ENCODE measurements at regions not wholly inside any gene's neighbourhood (a gene's known extent, or its start where the extent isn't known, plus 50 kb on each side); places are given as distances from the start of the nearest gene placed in this dataset.

DNA sequence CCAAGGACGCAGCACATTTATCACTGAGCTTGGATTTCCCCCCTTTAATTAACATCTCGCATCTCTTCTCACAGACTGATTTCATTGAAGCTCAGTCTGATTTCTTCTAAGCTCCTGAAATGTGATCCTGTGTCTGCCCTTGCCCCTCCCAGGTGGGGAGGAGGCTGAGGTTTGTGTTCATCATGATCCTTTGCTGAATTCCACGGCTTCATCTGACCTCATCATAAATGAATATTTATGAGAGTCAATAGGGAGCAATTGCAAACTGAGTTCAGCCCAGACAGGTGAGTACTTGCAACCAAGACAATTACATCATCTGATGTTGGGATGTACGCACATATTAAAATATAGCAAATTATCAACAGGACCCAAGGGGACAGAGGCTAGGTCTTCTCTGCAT, 72.4 kb downstream of the MAP1LC3B2 start:
- no peak overlapping the region for H3K4me3 ChIP-seq (ENCODE audit: low read depth, low read length)
- TF ChIP-seq, protein P1, sequence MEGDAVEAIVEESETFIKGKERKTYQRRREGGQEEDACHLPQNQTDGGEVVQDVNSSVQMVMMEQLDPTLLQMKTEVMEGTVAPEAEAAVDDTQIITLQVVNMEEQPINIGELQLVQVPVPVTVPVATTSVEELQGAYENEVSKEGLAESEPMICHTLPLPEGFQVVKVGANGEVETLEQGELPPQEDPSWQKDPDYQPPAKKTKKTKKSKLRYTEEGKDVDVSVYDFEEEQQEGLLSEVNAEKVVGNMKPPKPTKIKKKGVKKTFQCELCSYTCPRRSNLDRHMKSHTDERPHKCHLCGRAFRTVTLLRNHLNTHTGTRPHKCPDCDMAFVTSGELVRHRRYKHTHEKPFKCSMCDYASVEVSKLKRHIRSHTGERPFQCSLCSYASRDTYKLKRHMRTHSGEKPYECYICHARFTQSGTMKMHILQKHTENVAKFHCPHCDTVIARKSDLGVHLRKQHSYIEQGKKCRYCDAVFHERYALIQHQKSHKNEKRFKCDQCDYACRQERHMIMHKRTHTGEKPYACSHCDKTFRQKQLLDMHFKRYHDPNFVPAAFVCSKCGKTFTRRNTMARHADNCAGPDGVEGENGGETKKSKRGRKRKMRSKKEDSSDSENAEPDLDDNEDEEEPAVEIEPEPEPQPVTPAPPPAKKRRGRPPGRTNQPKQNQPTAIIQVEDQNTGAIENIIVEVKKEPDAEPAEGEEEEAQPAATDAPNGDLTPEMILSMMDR (IDR thresholded peaks at IDR 0.05; ENCODE audit: low read depth, low read length): no peak

DNA sequence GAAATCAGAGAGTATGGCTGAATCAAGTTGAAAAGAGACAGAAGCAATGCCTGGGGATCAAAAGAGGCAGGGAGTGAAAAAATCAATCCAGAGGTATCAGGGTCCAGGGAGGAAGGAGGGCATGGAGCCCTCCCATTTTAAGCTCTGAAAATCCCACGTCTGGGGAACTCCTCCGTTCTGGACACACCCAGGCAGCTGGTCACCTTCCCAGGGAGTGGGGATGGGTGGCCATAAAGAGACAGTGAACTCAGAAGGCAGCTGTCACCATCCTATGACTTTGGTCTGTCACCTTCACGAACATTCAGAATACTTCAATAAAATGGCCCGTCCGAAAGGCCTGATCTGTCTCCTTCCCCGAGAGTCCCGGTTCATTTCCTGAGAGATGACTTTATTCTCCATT, 71.6 kb downstream of the MAP1LC3B2 start:
- no peak overlapping the region for H3K4me3 ChIP-seq (ENCODE audit: low read depth, low read length)
- TF ChIP-seq, protein P1 (IDR thresholded peaks at IDR 0.05; ENCODE audit: low read depth, low read length): no peak

DNA sequence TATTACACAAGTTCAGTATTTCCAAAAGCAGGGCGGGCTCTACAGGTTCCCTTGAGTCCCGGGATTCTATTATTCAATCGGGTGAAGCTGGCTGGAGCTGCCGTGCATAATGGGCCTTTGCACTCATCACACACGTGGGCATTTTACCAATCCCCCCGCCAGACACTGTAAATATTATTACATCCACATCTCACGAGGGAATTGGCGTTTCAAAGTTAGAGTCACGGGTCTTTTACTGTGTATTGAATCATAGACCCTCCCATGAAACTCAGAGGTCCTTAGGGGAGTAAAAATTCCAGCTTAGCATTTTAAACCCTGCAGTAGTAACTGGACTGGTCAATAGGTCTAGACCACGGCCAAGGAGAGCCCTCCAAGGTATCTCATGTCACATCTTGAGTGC, 70.3 kb downstream of the MAP1LC3B2 start:
- no peak overlapping the region for H3K4me3 ChIP-seq (ENCODE audit: low read depth, low read length)
- TF ChIP-seq, protein P1 (IDR thresholded peaks at IDR 0.05; ENCODE audit: low read depth, low read length): no peak

DNA sequence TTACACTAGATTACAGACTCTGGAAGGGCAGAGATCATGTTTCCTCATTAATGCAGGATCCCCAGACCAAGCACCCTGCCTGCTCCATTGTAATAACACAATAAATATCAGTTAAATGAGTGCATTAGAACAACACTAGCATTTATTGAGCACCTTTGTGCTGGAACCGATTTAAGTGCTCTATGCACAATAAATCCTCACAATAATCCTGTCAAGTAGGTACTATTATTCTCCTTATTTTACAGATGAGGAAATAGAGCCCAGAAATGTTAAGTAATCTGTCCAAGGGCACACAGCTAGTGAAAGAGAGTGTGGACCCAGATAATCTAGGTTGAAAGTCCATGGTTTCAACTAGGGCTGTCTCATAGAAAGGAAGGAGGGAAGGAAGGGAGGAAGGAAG, 69.8 kb downstream of the MAP1LC3B2 start:
- TF ChIP-seq, protein P1 (IDR thresholded peaks at IDR 0.05; ENCODE audit: low read depth, low read length): no peak
- no peak overlapping the region for H3K4me3 ChIP-seq (ENCODE audit: low read depth, low read length)

DNA sequence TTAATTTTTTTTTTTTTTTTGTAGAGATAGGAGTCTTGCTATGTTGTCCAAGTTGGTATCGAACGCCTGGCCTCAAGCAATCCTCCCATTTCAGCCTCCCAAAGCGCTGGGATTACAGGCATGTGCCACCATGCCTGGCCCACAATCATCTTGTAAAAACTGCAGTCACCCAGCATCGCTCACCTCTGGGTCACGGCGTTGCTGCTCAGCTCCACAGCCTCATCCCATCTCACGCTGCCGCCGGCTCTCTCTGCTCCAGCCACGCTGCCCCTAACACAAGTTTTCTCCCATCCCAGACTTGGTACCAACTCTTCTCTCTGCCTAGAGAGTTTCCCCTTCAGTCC, 69.2 kb downstream of the MAP1LC3B2 start:
- TF ChIP-seq, protein P1 (IDR thresholded peaks at IDR 0.05; ENCODE audit: low read depth, low read length): no peak

More for the DNA sequence above, 69.2 kb downstream of the MAP1LC3B2 start:
- H3K4me3 ChIP-seq (ENCODE audit: low read depth, low read length): no peak overlapping the region

Measured in WI38 (cell line).